Adrenal gland (tissue), 5 donors: ENCODE measurements at regions not wholly inside any gene's neighbourhood (a gene's known extent, or its start where the extent isn't known, plus 50 kb on each side); places are given as distances from the start of the nearest gene placed in this dataset.

Source experiments
- CTCF ChIP-seq, 6 experiments: fragments of 450-650 bp in 4 of 6; fragments of 200-600 bp in 2 of 6; sonication (generic) in 1 of 6; IDR thresholded peaks; 1 replicate in 5 of 6; 2 replicates in 1 of 6; pipeline versions ENCODE4 v1.5.1 to v1.8.0; 2016 to 2021; ENCODE audit warnings: antibody characterized with exemption in 6 of 6, mild to moderate bottlenecking in 2 of 6, moderate library complexity in 1 of 6
- POLR2A ChIP-seq, 2 donors: fragments of 450-650 bp; IDR thresholded peaks; one replicate each; pipeline ENCODE4 v1.6.1; 2017; ENCODE audit warnings: antibody characterized with exemption in 2 of 2, mild to moderate bottlenecking in 2 of 2, moderate library complexity in 1 of 2
- donor health status: DM: no; HTN: no; CAD: no.

DNA sequence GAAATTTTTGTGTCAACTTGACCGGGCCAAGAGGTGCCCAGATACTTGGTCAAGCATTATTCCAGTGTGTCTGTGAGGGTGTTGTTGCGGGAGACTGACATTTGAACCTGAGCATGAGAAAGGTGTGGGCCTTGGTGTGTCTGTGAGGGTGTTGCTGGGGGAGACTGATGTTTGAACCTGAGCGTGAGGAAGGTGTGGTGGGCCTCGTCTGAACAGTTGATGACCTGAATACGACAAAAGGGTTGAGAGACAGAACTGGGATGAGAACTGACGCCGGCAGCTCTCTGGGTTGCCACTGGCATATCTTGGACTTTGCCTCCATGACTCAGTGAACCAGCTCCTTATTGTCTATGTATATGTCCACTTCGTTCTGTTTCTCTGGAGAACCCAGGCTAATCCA lies 240.5 kb downstream of the ERMARD start:
- TF ChIP-seq CTCF (IDR thresholded peaks at IDR 0.05) (no peak), POLR2A (IDR thresholded peaks at IDR 0.05) (no peak)
